Esophagus squamous epithelium (tissue), 5 donors: ENCODE measurements at regions not wholly inside any gene's neighbourhood (a gene's known extent, or its start where the extent isn't known, plus 50 kb on each side); places are given as distances from the start of the nearest gene placed in this dataset.

Source experiments
- DNase-seq: peaks from one replicate; lab custom pipeline; 2025; lab: John Stamatoyannopoulos, UW
- H3K27ac ChIP-seq, 4 donors: fragments of 200-600 bp; sonication (generic); one replicate each; pipeline ENCODE4 v1.5.1; 2016 to 2019; ENCODE audit warnings: mild to moderate bottlenecking in 1 of 4
- H3K27me3 ChIP-seq, 4 donors: fragments of 200-600 bp; sonication (generic); 1 replicate in 3 of 4; 2 replicates in 1 of 4; pipeline versions ENCODE4 v1.5.1 to v1.6.0; 2017 to 2021; ENCODE audit warnings: antibody characterized with exemption in 1 of 4
- H3K36me3 ChIP-seq, 3 donors: fragments of 200-600 bp; sonication (generic); one replicate each; pipeline ENCODE4 v1.5.1; 2016 to 2019
- H3K4me1 ChIP-seq, 3 donors: fragments of 200-600 bp; sonication (generic); one replicate each; pipeline ENCODE4 v1.5.1; 2017 to 2019
- H3K4me3 ChIP-seq, 4 donors: fragments of 200-600 bp; sonication (generic); 1 replicate in 3 of 4; 2 replicates in 1 of 4; pipeline ENCODE4 v1.5.1; 2016 to 2019; ENCODE audit warnings: mild to moderate bottlenecking in 2 of 4, moderate library complexity in 1 of 4
- H3K9me3 ChIP-seq, 3 donors: fragments of 200-600 bp; sonication (generic); one replicate each; pipeline ENCODE4 v1.5.1; 2016 to 2019
- POLR2A ChIP-seq, 4 donors: fragments of 450-650 bp; IDR thresholded peaks; one replicate each; pipeline ENCODE4 v1.6.1; 2017; ENCODE audit warnings: antibody characterized with exemption in 4 of 4, mild to moderate bottlenecking in 4 of 4, moderate library complexity in 3 of 4
- WGBS, 2 donors: methylation state at CpG; one replicate each; pipeline ENCODE4 v1.1.5; 2018; 5-methylcytosine and 5-hydroxymethylcytosine counted together
- intact Hi-C: fragments of 100-400 bp; cut with DNase I; formaldehyde crosslinking; loops from one replicate; pipeline ENCODE4 v1.15.0; 2022
- TF ChIP-seq, protein P1 (sequence below), 6 experiments: fragments of 450-650 bp in 4 of 6; fragments of 200-600 bp in 2 of 6; sonication (generic) in 2 of 6; IDR thresholded peaks; one replicate each; pipeline ENCODE4 v1.5.1; 2016 to 2019; ENCODE audit warnings: antibody characterized with exemption in 6 of 6, mild to moderate bottlenecking in 4 of 6, moderate library complexity in 4 of 6
- donor health status: DM: yes; HTN: yes; CAD: no.

DNA sequence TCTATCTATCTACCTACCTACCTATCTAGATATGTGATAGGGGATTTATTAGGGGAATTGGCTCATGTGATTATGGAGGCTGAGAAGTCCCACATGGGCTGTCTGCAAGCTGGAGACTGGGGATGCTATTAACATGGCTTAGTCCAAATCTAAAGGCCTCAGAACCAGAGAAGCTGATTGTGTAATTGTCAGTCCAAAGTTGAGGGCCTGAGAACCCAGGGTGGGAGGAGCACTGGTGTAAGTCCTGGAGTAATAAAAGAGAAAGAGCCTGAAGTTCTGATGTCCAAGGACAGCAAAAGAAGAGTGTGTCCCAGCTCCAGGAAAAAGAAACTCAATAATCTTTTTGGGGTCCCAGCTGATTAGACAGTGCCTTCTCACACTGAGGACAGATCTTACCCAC, 98.5 kb upstream of the SEL1L start:
- TF ChIP-seq POLR2A (IDR thresholded peaks at IDR 0.05) = no peak
- TF ChIP-seq, protein P1, sequence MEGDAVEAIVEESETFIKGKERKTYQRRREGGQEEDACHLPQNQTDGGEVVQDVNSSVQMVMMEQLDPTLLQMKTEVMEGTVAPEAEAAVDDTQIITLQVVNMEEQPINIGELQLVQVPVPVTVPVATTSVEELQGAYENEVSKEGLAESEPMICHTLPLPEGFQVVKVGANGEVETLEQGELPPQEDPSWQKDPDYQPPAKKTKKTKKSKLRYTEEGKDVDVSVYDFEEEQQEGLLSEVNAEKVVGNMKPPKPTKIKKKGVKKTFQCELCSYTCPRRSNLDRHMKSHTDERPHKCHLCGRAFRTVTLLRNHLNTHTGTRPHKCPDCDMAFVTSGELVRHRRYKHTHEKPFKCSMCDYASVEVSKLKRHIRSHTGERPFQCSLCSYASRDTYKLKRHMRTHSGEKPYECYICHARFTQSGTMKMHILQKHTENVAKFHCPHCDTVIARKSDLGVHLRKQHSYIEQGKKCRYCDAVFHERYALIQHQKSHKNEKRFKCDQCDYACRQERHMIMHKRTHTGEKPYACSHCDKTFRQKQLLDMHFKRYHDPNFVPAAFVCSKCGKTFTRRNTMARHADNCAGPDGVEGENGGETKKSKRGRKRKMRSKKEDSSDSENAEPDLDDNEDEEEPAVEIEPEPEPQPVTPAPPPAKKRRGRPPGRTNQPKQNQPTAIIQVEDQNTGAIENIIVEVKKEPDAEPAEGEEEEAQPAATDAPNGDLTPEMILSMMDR (IDR thresholded peaks at IDR 0.05) = no peak
- Histone ChIP-seq H3K4me3 (no peak overlapping the region), H3K36me3 (no peaks in the 10 kb centered on the region), H3K9me3 (no peaks in the 10 kb centered on the region), H3K27ac (no peak overlapping the region), H3K27me3 (no peaks in the 10 kb centered on the region), H3K4me1 (no peaks in the 10 kb centered on the region)
- DNase-seq = no peak
- intact Hi-C loops = no loop called here

DNA sequence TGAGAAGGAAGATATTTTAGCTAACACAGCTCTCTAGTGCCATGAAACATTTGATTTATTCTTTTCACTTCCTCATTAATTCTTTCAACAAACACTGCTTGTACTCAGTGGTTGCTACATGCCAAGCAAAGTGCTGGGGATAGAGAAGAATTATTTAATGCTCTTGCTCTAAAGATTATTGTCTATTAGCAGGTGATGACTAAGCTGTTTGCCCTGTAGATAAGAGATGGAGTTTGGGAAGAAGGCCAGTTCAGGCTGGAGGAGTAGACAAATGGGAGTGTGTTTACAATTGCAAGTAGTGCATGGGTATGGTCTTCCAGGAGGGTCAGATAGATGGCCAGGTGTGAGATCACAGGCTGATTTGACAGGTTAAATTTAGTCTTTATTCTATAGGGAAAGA, 99.8 kb upstream of the SEL1L start:
- Histone ChIP-seq H3K36me3 (no peaks in the 10 kb centered on the region), H3K9me3 (no peaks in the 10 kb centered on the region), H3K27ac (no peak overlapping the region), H3K4me3 (no peak overlapping the region), H3K27me3 (no peaks in the 10 kb centered on the region), H3K4me1 (no peaks in the 10 kb centered on the region)
- intact Hi-C loops = no loop called here
- no peak for TF ChIP-seq POLR2A (IDR thresholded peaks at IDR 0.05)
- TF ChIP-seq, protein P1 (IDR thresholded peaks at IDR 0.05) = no peak
- no peak for DNase-seq

DNA sequence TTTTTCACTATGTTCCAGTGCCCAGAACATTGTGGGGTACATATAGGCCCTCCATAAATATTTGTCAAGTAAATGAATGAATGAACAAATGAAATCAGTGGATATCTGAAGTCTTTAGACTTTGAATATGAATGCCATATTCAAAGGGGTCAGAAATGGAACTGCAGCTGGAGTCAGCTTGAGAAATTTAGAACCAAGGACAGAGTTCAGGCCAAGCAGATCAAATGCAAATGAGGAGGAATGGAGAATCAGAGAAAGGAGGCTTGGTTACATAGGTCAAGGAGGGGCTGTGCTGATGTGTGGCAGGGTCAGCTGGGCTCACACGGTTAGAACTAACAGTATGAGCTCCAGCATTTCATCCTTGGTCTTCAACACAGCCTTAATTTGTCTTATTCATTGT, 104.0 kb upstream of the SEL1L start:
- no peak overlapping the region for H3K4me3 ChIP-seq
- no peaks in the 10 kb centered on the region for H3K4me1 ChIP-seq
- 29 to 38% methylated on average over 1 of the region's 1 CpG for WGBS, 2 donors
- no peaks in the 10 kb centered on the region for H3K9me3 ChIP-seq
- TF ChIP-seq, protein P1 (IDR thresholded peaks at IDR 0.05) = no peak
- TF ChIP-seq POLR2A (IDR thresholded peaks at IDR 0.05) = no peak
- intact Hi-C loops = no loop called here
- no peak for DNase-seq
- H3K27ac ChIP-seq = no peak overlapping the region
- H3K27me3 ChIP-seq = no peaks in the 10 kb centered on the region
- H3K36me3 ChIP-seq = no peaks in the 10 kb centered on the region

GRCh38 chr14:81638656-81639280, 105.1 kb upstream of the SEL1L start:
- no peaks in the 10 kb centered on the region for H3K36me3 ChIP-seq
- TF ChIP-seq, protein P1 (IDR thresholded peaks at IDR 0.05) = no peak
- no peak for TF ChIP-seq POLR2A (IDR thresholded peaks at IDR 0.05)

DNA sequence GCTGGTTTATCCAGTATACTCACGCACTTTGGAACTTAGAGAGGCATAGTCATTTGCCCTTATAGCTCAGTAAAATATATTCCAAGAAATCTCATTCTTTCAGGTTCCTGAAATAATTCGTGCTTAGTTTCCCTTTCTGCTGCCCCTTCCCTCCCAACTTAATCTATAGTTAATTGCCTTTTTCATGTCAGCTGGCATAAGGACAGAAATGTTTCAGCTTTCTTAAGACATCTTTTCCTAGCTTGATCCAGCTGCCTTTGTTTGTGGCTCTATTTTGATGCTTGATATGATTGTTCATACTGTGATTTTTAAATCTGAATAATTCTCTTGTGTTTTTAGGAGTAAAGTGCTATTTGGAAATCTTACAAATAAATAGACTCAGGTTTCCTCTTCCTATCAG, 120.0 kb upstream of the SEL1L start:
- H3K27ac ChIP-seq = no peak overlapping the region
- 52 to 64% methylated on average over 2 of the region's 2 CpGs for WGBS, 2 donors
- TF ChIP-seq POLR2A (IDR thresholded peaks at IDR 0.05) = no peak
- TF ChIP-seq, protein P1 (IDR thresholded peaks at IDR 0.05) = no peak
- no peaks in the 10 kb centered on the region for H3K27me3 ChIP-seq
- H3K36me3 ChIP-seq = no peaks in the 10 kb centered on the region
- no peak for DNase-seq
- intact Hi-C loops = no loop called here
- H3K9me3 ChIP-seq = no peaks in the 10 kb centered on the region
- H3K4me1 ChIP-seq = no peaks in the 10 kb centered on the region
- no peak overlapping the region for H3K4me3 ChIP-seq

More at GRCh38 chr14:81638656-81639280, 105.1 kb upstream of the SEL1L start:
- Histone ChIP-seq H3K4me3 (no peak overlapping the region), H3K9me3 (no peaks in the 10 kb centered on the region), H3K27ac (no peak overlapping the region), H3K4me1 (no peaks in the 10 kb centered on the region), H3K27me3 (no peaks in the 10 kb centered on the region)
- no peak for DNase-seq
- 62% methylated on average over 3 of the region's 3 CpGs for WGBS, 2 donors
- intact Hi-C loops = no loop called here
